WTC11 (cell line): ENCODE measurements at regions not wholly inside any gene's neighbourhood (a gene's known extent, or its start where the extent isn't known, plus 50 kb on each side); places are given as distances from the start of the nearest gene placed in this dataset.

Experiments
- ATAC-seq: fragments of 200-7000 bp; cut with Tn5 transposase; 2 replicates; pipeline ENCODE4 v1.10.0; 2021; ENCODE audit warnings: mild to moderate bottlenecking, moderate library complexity
- CTCF ChIA-PET: fragments of 300-600 bp; sonication (Branson Sonifier 250); formaldehyde crosslinking; loops from one replicate; lab custom pipeline; 2021; ENCODE audit warnings: antibody characterized with exemption; lab: Charles Lee
- POLR2A ChIA-PET: fragments of 350-600 bp; sonication (Branson Sonifier 250); formaldehyde crosslinking; loops from one replicate; lab custom pipeline; 2021; ENCODE audit warnings: antibody characterized with exemption; lab: Charles Lee
- DNase-seq: peaks from one replicate; pipeline ENCODE4 v3.0.0; 2021; ENCODE audit warnings: low spot score
- H3K27ac Mint-ChIP-seq: 2 replicates; pipeline ENCODE4 v1.8.0; 2021; ENCODE audit warnings: mixed read lengths
- H3K27me3 Mint-ChIP-seq: 2 replicates; pipeline ENCODE4 v1.8.0; 2021; ENCODE audit warnings: low read depth, mild to moderate bottlenecking, moderate library complexity, mixed read lengths
- H3K36me3 Mint-ChIP-seq: 2 replicates; pipeline ENCODE4 v1.8.0; 2021; ENCODE audit warnings: mixed read lengths
- H3K4me1 Mint-ChIP-seq: 2 replicates; pipeline ENCODE4 v1.8.0; 2022; ENCODE audit warnings: mixed read lengths
- H3K4me3 Mint-ChIP-seq: 2 replicates; pipeline ENCODE4 v1.8.0; 2021; ENCODE audit warnings: mild to moderate bottlenecking, moderate library complexity, mixed read lengths
- H3K9me3 Mint-ChIP-seq: 2 replicates; pipeline ENCODE4 v1.8.0; 2021; ENCODE audit warnings: mixed read lengths
- ATF1 ChIP-seq: sonication (generic); formaldehyde crosslinking; IDR thresholded peaks from 2 replicates; pipeline ENCODE4 v1.8.1; 2023; ENCODE audit warnings: mild to moderate bottlenecking, moderate library complexity, missing genetic modification reagents
- ATF3 ChIP-seq: sonication (generic); formaldehyde crosslinking; conservative IDR thresholded peaks from 2 replicates; pipeline ENCODE4 v1.8.1; 2022; ENCODE audit warnings: mild to moderate bottlenecking, missing genetic modification reagents
- ESRRA ChIP-seq: sonication (generic); formaldehyde crosslinking; IDR thresholded peaks from 2 replicates; pipeline ENCODE4 v1.8.1; 2022; ENCODE audit warnings: mild to moderate bottlenecking, missing genetic modification reagents, borderline replicate concordance
- ETV6 ChIP-seq: sonication (generic); formaldehyde crosslinking; IDR thresholded peaks from 2 replicates; pipeline ENCODE4 v1.8.1; 2022; ENCODE audit warnings: mild to moderate bottlenecking, missing genetic modification reagents
- FOXJ3 ChIP-seq: sonication (generic); formaldehyde crosslinking; IDR thresholded peaks from 2 replicates; pipeline ENCODE4 v1.9.0; 2021; ENCODE audit warnings: missing genetic modification reagents, mild to moderate bottlenecking, borderline replicate concordance
- FOXP1 ChIP-seq: sonication (generic); formaldehyde crosslinking; IDR thresholded peaks from 2 replicates; pipeline ENCODE4 v1.8.0; 2022; ENCODE audit warnings: missing genetic modification reagents, mild to moderate bottlenecking, moderate library complexity, borderline replicate concordance
- JAZF1 ChIP-seq: fragments of 250-450 bp; sonication (Bioruptor Pico); IDR thresholded peaks from 2 replicates; pipeline ENCODE4 v1.9.0; 2021; ENCODE audit warnings: moderate library complexity, mild to moderate bottlenecking, inconsistent platforms
- TCF7 ChIP-seq: sonication (generic); formaldehyde crosslinking; IDR thresholded peaks from 2 replicates; pipeline ENCODE4 v1.8.0; 2022; ENCODE audit warnings: mild to moderate bottlenecking, low read depth, missing genetic modification reagents, moderate library complexity
- TEAD4 ChIP-seq: sonication (generic); formaldehyde crosslinking; IDR thresholded peaks from 2 replicates; pipeline ENCODE4 v1.8.0; 2022; ENCODE audit warnings: mild to moderate bottlenecking, missing genetic modification reagents
- ZBTB21 ChIP-seq: sonication (generic); formaldehyde crosslinking; IDR thresholded peaks from 2 replicates; pipeline ENCODE4 v1.8.1; 2023; ENCODE audit warnings: mild to moderate bottlenecking, missing genetic modification reagents, borderline replicate concordance
- ZNF396 ChIP-seq: fragments of 250-450 bp; sonication (Bioruptor Pico); IDR thresholded peaks from 2 replicates; pipeline ENCODE4 v1.8.0; 2021; ENCODE audit warnings: mild to moderate bottlenecking, moderate library complexity, borderline replicate concordance
- ZNF416 ChIP-seq: fragments of 250-450 bp; sonication (Bioruptor Pico); IDR thresholded peaks from 2 replicates; pipeline ENCODE4 v1.9.0; 2021; ENCODE audit warnings: mild to moderate bottlenecking, inconsistent platforms
- ZNF423 ChIP-seq: fragments of 250-450 bp; sonication (Bioruptor Pico); IDR thresholded peaks from 2 replicates; pipeline ENCODE4 v2.1.2; 2022; ENCODE audit warnings: mild to moderate bottlenecking, moderate library complexity
- TF ChIP-seq, protein P1 (sequence below): sonication (generic); formaldehyde crosslinking; IDR thresholded peaks from 2 replicates; pipeline ENCODE4 v1.8.1; 2022; ENCODE audit warnings: low read depth, mild to moderate bottlenecking, moderate library complexity, missing genetic modification reagents, borderline replicate concordance
- TF ChIP-seq, protein P2 (sequence below): sonication (generic); formaldehyde crosslinking; IDR thresholded peaks from 2 replicates; pipeline ENCODE4 v1.8.1; 2022; ENCODE audit warnings: missing genetic modification reagents, borderline replicate concordance
- TF ChIP-seq, protein P3 (sequence below): sonication (generic); formaldehyde crosslinking; IDR thresholded peaks from 2 replicates; pipeline ENCODE4 v1.8.1; 2023; ENCODE audit warnings: mild to moderate bottlenecking, missing genetic modification reagents, moderate library complexity
- TF ChIP-seq, protein P4 (sequence below): sonication (generic); formaldehyde crosslinking; IDR thresholded peaks from 2 replicates; pipeline ENCODE4 v1.8.1; 2022; ENCODE audit warnings: low read depth, missing genetic modification reagents, borderline replicate concordance
- TF ChIP-seq, protein P5 (sequence below): fragments of 250-450 bp; sonication (Bioruptor Pico); IDR thresholded peaks from 2 replicates; pipeline ENCODE4 v1.9.0; 2021; ENCODE audit warnings: mild to moderate bottlenecking, borderline replicate concordance

GRCh38 chr7:25996006-25996408 is 156.0 kb upstream of the NFE2L3 start:
- no peak overlapping the region for H3K4me3 Mint-ChIP-seq
- peaks cover 6% of the 10 kb centered on the region; the same call in 1 of the 2 replicates for H3K9me3 Mint-ChIP-seq
- POLR2A ChIA-PET: no interaction called here
- CTCF ChIA-PET: no interaction called here
- DNase-seq: no peak
- ATAC-seq: no peak
- no peaks in the 10 kb centered on the region for H3K36me3 Mint-ChIP-seq
- H3K4me1 Mint-ChIP-seq: no peaks in the 10 kb centered on the region
- TF ChIP-seq TCF7 (CRISPR knock-in tag) (no peak), ZNF416 (no peak), ZNF423 (CRISPR knock-in tag) (no peak), JAZF1 (no peak), FOXJ3 (no peak), ZNF396 (CRISPR knock-in tag) (no peak), ETV6 (CRISPR knock-in tag) (no peak), ZBTB21 (no peak), ESRRA (no peak), FOXP1 (CRISPR knock-in tag) (no peak), TEAD4 (CRISPR knock-in tag) (no peak), ATF3 (CRISPR knock-in tag) (no peak), ATF1 (CRISPR knock-in tag) (no peak)
- TF ChIP-seq, protein P1, sequence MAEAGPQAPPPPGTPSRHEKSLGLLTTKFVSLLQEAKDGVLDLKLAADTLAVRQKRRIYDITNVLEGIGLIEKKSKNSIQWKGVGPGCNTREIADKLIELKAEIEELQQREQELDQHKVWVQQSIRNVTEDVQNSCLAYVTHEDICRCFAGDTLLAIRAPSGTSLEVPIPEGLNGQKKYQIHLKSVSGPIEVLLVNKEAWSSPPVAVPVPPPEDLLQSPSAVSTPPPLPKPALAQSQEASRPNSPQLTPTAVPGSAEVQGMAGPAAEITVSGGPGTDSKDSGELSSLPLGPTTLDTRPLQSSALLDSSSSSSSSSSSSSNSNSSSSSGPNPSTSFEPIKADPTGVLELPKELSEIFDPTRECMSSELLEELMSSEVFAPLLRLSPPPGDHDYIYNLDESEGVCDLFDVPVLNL (CRISPR knock-in tag): no peak
- TF ChIP-seq, protein P2, sequence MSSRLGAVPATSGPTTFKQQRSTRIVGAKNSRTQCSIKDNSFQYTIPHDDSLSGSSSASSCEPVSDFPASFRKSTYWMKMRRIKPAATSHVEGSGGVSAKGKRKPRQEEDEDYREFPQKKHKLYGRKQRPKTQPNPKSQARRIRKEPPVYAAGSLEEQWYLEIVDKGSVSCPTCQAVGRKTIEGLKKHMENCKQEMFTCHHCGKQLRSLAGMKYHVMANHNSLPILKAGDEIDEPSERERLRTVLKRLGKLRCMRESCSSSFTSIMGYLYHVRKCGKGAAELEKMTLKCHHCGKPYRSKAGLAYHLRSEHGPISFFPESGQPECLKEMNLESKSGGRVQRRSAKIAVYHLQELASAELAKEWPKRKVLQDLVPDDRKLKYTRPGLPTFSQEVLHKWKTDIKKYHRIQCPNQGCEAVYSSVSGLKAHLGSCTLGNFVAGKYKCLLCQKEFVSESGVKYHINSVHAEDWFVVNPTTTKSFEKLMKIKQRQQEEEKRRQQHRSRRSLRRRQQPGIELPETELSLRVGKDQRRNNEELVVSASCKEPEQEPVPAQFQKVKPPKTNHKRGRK (CRISPR knock-in tag): no peak
- TF ChIP-seq, protein P3, sequence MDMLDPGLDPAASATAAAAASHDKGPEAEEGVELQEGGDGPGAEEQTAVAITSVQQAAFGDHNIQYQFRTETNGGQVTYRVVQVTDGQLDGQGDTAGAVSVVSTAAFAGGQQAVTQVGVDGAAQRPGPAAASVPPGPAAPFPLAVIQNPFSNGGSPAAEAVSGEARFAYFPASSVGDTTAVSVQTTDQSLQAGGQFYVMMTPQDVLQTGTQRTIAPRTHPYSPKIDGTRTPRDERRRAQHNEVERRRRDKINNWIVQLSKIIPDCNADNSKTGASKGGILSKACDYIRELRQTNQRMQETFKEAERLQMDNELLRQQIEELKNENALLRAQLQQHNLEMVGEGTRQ (CRISPR knock-in tag): no peak
- TF ChIP-seq, protein P4, sequence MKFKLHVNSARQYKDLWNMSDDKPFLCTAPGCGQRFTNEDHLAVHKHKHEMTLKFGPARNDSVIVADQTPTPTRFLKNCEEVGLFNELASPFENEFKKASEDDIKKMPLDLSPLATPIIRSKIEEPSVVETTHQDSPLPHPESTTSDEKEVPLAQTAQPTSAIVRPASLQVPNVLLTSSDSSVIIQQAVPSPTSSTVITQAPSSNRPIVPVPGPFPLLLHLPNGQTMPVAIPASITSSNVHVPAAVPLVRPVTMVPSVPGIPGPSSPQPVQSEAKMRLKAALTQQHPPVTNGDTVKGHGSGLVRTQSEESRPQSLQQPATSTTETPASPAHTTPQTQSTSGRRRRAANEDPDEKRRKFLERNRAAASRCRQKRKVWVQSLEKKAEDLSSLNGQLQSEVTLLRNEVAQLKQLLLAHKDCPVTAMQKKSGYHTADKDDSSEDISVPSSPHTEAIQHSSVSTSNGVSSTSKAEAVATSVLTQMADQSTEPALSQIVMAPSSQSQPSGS (CRISPR knock-in tag): no peak
- TF ChIP-seq, protein P5, sequence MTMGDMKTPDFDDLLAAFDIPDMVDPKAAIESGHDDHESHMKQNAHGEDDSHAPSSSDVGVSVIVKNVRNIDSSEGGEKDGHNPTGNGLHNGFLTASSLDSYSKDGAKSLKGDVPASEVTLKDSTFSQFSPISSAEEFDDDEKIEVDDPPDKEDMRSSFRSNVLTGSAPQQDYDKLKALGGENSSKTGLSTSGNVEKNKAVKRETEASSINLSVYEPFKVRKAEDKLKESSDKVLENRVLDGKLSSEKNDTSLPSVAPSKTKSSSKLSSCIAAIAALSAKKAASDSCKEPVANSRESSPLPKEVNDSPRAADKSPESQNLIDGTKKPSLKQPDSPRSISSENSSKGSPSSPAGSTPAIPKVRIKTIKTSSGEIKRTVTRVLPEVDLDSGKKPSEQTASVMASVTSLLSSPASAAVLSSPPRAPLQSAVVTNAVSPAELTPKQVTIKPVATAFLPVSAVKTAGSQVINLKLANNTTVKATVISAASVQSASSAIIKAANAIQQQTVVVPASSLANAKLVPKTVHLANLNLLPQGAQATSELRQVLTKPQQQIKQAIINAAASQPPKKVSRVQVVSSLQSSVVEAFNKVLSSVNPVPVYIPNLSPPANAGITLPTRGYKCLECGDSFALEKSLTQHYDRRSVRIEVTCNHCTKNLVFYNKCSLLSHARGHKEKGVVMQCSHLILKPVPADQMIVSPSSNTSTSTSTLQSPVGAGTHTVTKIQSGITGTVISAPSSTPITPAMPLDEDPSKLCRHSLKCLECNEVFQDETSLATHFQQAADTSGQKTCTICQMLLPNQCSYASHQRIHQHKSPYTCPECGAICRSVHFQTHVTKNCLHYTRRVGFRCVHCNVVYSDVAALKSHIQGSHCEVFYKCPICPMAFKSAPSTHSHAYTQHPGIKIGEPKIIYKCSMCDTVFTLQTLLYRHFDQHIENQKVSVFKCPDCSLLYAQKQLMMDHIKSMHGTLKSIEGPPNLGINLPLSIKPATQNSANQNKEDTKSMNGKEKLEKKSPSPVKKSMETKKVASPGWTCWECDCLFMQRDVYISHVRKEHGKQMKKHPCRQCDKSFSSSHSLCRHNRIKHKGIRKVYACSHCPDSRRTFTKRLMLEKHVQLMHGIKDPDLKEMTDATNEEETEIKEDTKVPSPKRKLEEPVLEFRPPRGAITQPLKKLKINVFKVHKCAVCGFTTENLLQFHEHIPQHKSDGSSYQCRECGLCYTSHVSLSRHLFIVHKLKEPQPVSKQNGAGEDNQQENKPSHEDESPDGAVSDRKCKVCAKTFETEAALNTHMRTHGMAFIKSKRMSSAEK (CRISPR knock-in tag): no peak
- TF ChIP-seq, all 79 proteins: peak for 0
- Mint-ChIP-seq H3K27me3 (peaks cover 5% of the 10 kb centered on the region; the same call in 1 of the 2 replicates), H3K27ac (no peak overlapping the region)
